HepG2 (cell line): ENCODE measurements at regions not wholly inside any gene's neighbourhood (a gene's known extent, or its start where the extent isn't known, plus 50 kb on each side); places are given as distances from the start of the nearest gene placed in this dataset.

Source experiments
- ATAC-seq: fragments of 200-7000 bp; cut with Tn5 transposase; 3 replicates; pipeline ENCODE4 v1.9.1; 2020; ENCODE audit warnings: mild to moderate bottlenecking, moderate library complexity
- BruUV-seq: library from RNA; stranded (reverse); fragments of 400-500 nt; replicated peaks from 2 replicates; lab custom pipeline; 2021; lab: Mats Ljungman, UMichigan
- CTCF ChIA-PET: fragments of 300-600 bp; formaldehyde crosslinking; extraction: SDS; loops from one replicate; lab custom pipeline; 2021; ENCODE audit warnings: low total read pairs, inconsistent platforms, low intra/inter-chr PET ratio; lab: Yijun Ruan, JAX
- POLR2A ChIA-PET: fragments of 350-600 bp; sonication (Branson Sonifier 250); formaldehyde crosslinking; loops from one replicate; lab custom pipeline; 2020; ENCODE audit warnings: antibody characterized with exemption, inconsistent platforms; lab: Yijun Ruan, JAX
- DNase-seq: peaks from one replicate; pipeline ENCODE4 v3.0.0-alpha.2; 2015; ENCODE audit warnings: low spot score
- FAIRE-seq: peaks from 3 replicates; lab custom pipeline; 2011; peaks lifted over from hg19 to GRCh38; lab: Jason Lieb, UNC
- H2AFZ ChIP-seq: one replicate; pipeline ENCODE4 v1.6.1; 2011; ENCODE audit warnings: low read length, inconsistent platforms
- H3K27ac ChIP-seq: fragments of 300-600 bp; 3 replicates; pipeline ENCODE4 v1.8.0; 2011; ENCODE audit warnings: mixed run types, mild to moderate bottlenecking, mixed read lengths, low read length, inconsistent platforms; ENCODE audit not compliant: insufficient read depth; ENCODE audit errors: extremely low read length
- H3K27me3 ChIP-seq, 2 experiments: fragments of 200-600 bp in 1 of 2; 2 replicates in 1 of 2; 3 replicates in 1 of 2; pipeline versions ENCODE4 v1.6.0 to v1.8.0; 2011; ENCODE audit warnings: low read length in 2 of 2, mild to moderate bottlenecking in 2 of 2, moderate library complexity in 2 of 2, inconsistent platforms in 1 of 2; ENCODE audit not compliant: insufficient read depth in 2 of 2, control insufficient read depth in 1 of 2
- H3K36me3 ChIP-seq, 2 experiments: fragments of 200-600 bp in 1 of 2; replicated peaks in 1 of 2; 2 replicates in 1 of 2; 3 replicates in 1 of 2; pipeline versions ENCODE4 v1.5.1 to v1.8.0; 2011; ENCODE audit warnings: low read length in 2 of 2, inconsistent platforms in 1 of 2; ENCODE audit not compliant: insufficient read depth in 2 of 2, control insufficient read depth in 1 of 2
- H3K4me1 ChIP-seq: 2 replicates; pipeline ENCODE4 v1.5.1; 2012; ENCODE audit warnings: low read length, inconsistent platforms; ENCODE audit not compliant: insufficient read depth
- H3K4me2 ChIP-seq: 2 replicates; pipeline ENCODE4 v1.6.0; 2011; ENCODE audit warnings: low read depth, low read length, inconsistent platforms
- H3K4me3 ChIP-seq, 3 experiments: fragments of 200-600 bp in 1 of 3; sonication (generic), shearing (Covaris generic) in 1 of 3; replicated peaks in 1 of 3; 2 replicates each; pipeline ENCODE4 v1.5.1; 2011 to 2016; ENCODE audit warnings: low read length in 3 of 3, inconsistent platforms in 2 of 3, low read depth in 2 of 3, mild to moderate bottlenecking in 2 of 3, control low read depth in 1 of 3, mixed read lengths in 1 of 3; ENCODE audit not compliant: insufficient read depth in 1 of 3
- H3K79me2 ChIP-seq: one replicate; pipeline ENCODE4 v1.6.1; 2011; ENCODE audit warnings: low read length, inconsistent platforms; ENCODE audit not compliant: insufficient read depth
- H3K9ac ChIP-seq: 2 replicates; pipeline ENCODE4 v1.6.0; 2011; ENCODE audit warnings: mild to moderate bottlenecking, low read depth, low read length, inconsistent platforms; ENCODE audit not compliant: insufficient read depth
- H3K9me3 ChIP-seq: 2 replicates; pipeline ENCODE4 v1.5.1; 2012; ENCODE audit warnings: mild to moderate bottlenecking, low read length
- H4K20me1 ChIP-seq: 2 replicates; pipeline ENCODE4 v1.6.0; 2011; ENCODE audit warnings: inconsistent platforms, mild to moderate bottlenecking, low read length, moderate library complexity; ENCODE audit not compliant: insufficient read depth
- HNRNPUL1 ChIP-seq: fragments of 200-400 bp; formaldehyde crosslinking; IDR thresholded peaks from 2 replicates; pipeline ENCODE4 v1.6.1; 2017; ENCODE audit warnings: low read depth, mild to moderate bottlenecking, low read length, moderate library complexity
- HOXA9 ChIP-seq: sonication (generic); formaldehyde crosslinking; IDR thresholded peaks from 2 replicates; pipeline ENCODE4 v1.8.1; 2022; ENCODE audit warnings: missing genetic modification reagents, mild to moderate bottlenecking, moderate library complexity, borderline replicate concordance
- MAFF ChIP-seq: IDR thresholded peaks from 2 replicates; pipeline ENCODE4 v1.6.1; 2011; ENCODE audit warnings: low read depth, low read length, improper control_type of control experiment
- NFIC ChIP-seq: IDR thresholded peaks from 2 replicates; pipeline ENCODE4 v1.6.1; 2012; ENCODE audit warnings: mild to moderate bottlenecking, low read length, inconsistent platforms
- NKX3-1 ChIP-seq: sonication (generic); formaldehyde crosslinking; IDR thresholded peaks from 2 replicates; pipeline ENCODE4 v1.5.0; 2020; ENCODE audit warnings: missing genetic modification reagents
- POLR2A ChIP-seq, 2 experiments: IDR thresholded peaks; 2 replicates each; pipeline ENCODE4 v1.6.1; 2011; ENCODE audit warnings: low read depth in 2 of 2, low read length in 2 of 2, mild to moderate bottlenecking in 1 of 2, moderate library complexity in 1 of 2; ENCODE audit not compliant: insufficient read depth in 1 of 2
- RAD21 ChIP-seq: fragments of 450-650 bp; formaldehyde crosslinking; IDR thresholded peaks from 2 replicates; pipeline ENCODE4 v1.5.0; 2020; ENCODE audit warnings: mild to moderate bottlenecking
- YEATS2 ChIP-seq: sonication (generic); formaldehyde crosslinking; IDR thresholded peaks from 2 replicates; pipeline ENCODE4 v1.4.0; 2020; ENCODE audit warnings: missing genetic modification reagents, borderline replicate concordance
- ZFX ChIP-seq: sonication (generic); formaldehyde crosslinking; IDR thresholded peaks from 2 replicates; pipeline ENCODE4 v1.4.0; 2020; ENCODE audit warnings: mild to moderate bottlenecking, low read depth, missing genetic modification reagents, moderate library complexity
- ZNF160 ChIP-seq: sonication (generic); formaldehyde crosslinking; IDR thresholded peaks from 2 replicates; pipeline ENCODE4 v1.8.0; 2022; ENCODE audit warnings: mild to moderate bottlenecking, inconsistent platforms, missing genetic modification reagents
- ZNF232 ChIP-seq: sonication (generic); formaldehyde crosslinking; IDR thresholded peaks from 2 replicates; pipeline ENCODE4 v1.4.0; 2020; ENCODE audit warnings: missing genetic modification reagents, borderline replicate concordance
- ZNF367 ChIP-seq: sonication (generic); formaldehyde crosslinking; IDR thresholded peaks from 2 replicates; pipeline ENCODE4 v1.4.0; 2020; ENCODE audit warnings: missing genetic modification reagents, borderline replicate concordance
- ZNF460 ChIP-seq: sonication (generic); formaldehyde crosslinking; IDR thresholded peaks from 2 replicates; pipeline ENCODE4 v1.5.1; 2020; ENCODE audit warnings: missing genetic modification reagents, mild to moderate bottlenecking, borderline replicate concordance
- ZNF484 ChIP-seq: sonication (generic); formaldehyde crosslinking; IDR thresholded peaks from 2 replicates; pipeline ENCODE4 v1.5.1; 2020; ENCODE audit warnings: mild to moderate bottlenecking, low read depth, missing genetic modification reagents, borderline replicate concordance
- ZNF597 ChIP-seq: sonication (generic); formaldehyde crosslinking; IDR thresholded peaks from 2 replicates; pipeline ENCODE4 v1.5.0; 2020; ENCODE audit warnings: missing genetic modification reagents
- ZNF614 ChIP-seq: IDR thresholded peaks from 2 replicates; pipeline ENCODE4 v1.6.1; 2018; ENCODE audit warnings: missing biosample characterization, missing genetic modification reagents, inconsistent platforms, borderline replicate concordance
- ZNF616 ChIP-seq: sonication (generic); formaldehyde crosslinking; IDR thresholded peaks from 2 replicates; pipeline ENCODE4 v1.5.0; 2020; ENCODE audit warnings: low read depth, mild to moderate bottlenecking, missing genetic modification reagents
- ZNF768 ChIP-seq: sonication (generic); formaldehyde crosslinking; IDR thresholded peaks from 2 replicates; pipeline ENCODE4 v1.4.0; 2020; ENCODE audit warnings: missing genetic modification reagents
- ZSCAN12 ChIP-seq: sonication (generic); formaldehyde crosslinking; IDR thresholded peaks from 2 replicates; pipeline ENCODE4 v1.9.0; 2021; ENCODE audit warnings: mild to moderate bottlenecking, missing genetic modification reagents
- WGBS: methylation state at CpG from one replicate; pipeline ENCODE4 v1.1.6; 2017; ENCODE audit warnings: low lambda C conversion rate; 5-methylcytosine and 5-hydroxymethylcytosine counted together
- in situ Hi-C: cut with HindIII; loops from 2 replicates; pipeline ENCODE4 v1.10.0; 2017; ENCODE audit warnings: low pct_unique_long_range_greater_than_20kb; ENCODE audit not compliant: extremely low pct_ligation_motif_present
- intact Hi-C: fragments of 100-400 bp; cut with micrococcal nuclease; formaldehyde crosslinking; loops from one replicate; pipeline ENCODE4 v1.10.0; 2022; ENCODE audit not compliant: unreplicated experiment

DNA sequence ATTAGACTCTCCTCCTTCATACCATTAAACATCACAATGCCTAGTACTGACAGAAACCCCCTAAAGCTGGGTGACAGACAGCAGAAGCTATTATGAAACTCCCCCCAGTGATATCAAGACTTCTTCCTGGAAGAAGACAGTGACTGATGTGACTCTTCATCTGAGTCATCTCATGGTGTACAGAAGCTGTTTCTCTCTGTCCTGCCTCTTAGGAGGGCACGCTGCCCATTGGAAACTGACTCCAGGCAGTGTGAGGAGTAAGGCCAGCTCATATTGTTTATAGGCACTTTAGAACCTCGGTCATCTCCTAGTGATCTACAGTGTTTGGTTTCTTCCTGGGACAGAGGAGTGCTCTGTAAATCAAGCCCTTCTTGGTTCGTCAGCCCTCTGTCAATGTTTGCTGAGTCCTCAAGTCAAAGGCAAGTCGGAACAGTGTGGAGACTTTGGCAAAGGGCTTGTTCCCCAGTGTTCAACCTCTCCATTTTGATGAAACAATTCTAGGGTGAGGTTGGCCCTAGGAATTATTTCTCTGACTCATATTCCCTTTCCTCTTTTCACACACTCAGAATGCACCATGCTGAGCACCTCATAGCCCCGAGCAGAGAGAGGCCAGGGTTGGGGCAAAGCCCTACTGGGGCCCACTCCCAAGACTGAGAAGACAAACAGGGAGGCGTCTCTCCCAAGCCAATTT, 172.5 kb upstream of the TMEM45B start:
- TF ChIP-seq ZNF484 (CRISPR knock-in tag) (no peak), ZNF160 (CRISPR knock-in tag) (no peak), HOXA9 (CRISPR knock-in tag) (no peak), RAD21 (CRISPR knock-in tag) (no peak), ZNF367 (CRISPR knock-in tag) (no peak), ZSCAN12 (CRISPR knock-in tag) (no peak), YEATS2 (no peak), ZNF768 (no peak), ZNF460 (CRISPR knock-in tag) (no peak), ZNF597 (CRISPR knock-in tag) (no peak), HNRNPUL1 (no peak), ZNF616 (no peak), ZNF614 (CRISPR knock-in tag) (no peak), NFIC (no peak), POLR2A (IDR thresholded peaks at IDR 0.05; ENCODE audit: insufficient read depth in 1 of 2, low read depth in 2 of 2, low read length in 2 of 2) (no peak), ZFX (CRISPR knock-in tag) (no peak), ZNF232 (CRISPR knock-in tag) (no peak), MAFF (no peak), NKX3-1 (no peak)
- TF ChIP-seq, all 625 proteins: peak for 0
- no peak for ATAC-seq
- Histone ChIP-seq H3K9ac (no peak overlapping the region), H3K27me3 (no peaks in the 10 kb centered on the region; a peak in 1 of 5 replicates), H3K4me1 (no peaks in the 10 kb centered on the region), H3K4me2 (no peak overlapping the region), H3K9me3 (no peaks in the 10 kb centered on the region), H3K79me2 (no peaks in the 10 kb centered on the region), H3K4me3 (no peak overlapping the region), H2AFZ (no peak overlapping the region), H4K20me1 (no peaks in the 10 kb centered on the region), H3K27ac (no peak overlapping the region), H3K36me3 (no peaks in the 10 kb centered on the region)
- intact Hi-C loops = no loop called here
- in situ Hi-C loops = no loop called here
- ChIA-PET CTCF (no interaction called here), POLR2A (no interaction called here)
- FAIRE-seq = no peak
- 6% methylated on average over 4 of the region's 6 CpGs for WGBS
- no peak for DNase-seq
- no TSS peak for BruUV-seq
